ENCODE measurements at regions not wholly inside any gene's neighbourhood (a gene's known extent, or its start where the extent isn't known, plus 50 kb on each side); places are given as distances from the start of the nearest gene placed in this dataset.
"Not testable (repeated sequence)": the region's sequence is repeated elsewhere in the genome, so short reads cannot be mapped to it uniquely, and the experiment has no call there.

DNA sequence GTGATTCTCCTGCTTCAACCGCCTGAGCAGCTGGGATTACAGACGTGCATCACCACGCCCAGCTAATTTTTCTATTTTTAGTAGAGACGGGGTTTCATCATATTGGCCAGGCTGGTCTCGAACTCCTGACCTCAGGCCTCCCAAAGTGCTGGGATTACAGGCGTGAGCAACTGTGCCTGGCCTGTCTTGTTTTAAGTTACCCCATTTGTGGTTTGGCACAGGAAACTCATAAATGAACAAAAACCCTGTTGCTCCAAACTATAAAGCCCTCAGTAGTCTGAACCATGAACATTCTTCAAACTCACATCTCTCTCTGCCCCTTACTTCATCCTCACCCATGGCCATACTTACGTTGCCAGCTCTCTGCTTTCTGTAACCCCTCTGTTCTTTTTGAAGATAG is 61.7 kb downstream of the RHOU start:
- H3K4me3 ChIP-seq (ENCODE audit: low read length); intact Hi-C loops (cut with DNase I); H3K27ac ChIP-seq (ENCODE audit: low read length); H3K4me1 ChIP-seq (ENCODE audit: control insufficient read depth, insufficient read depth, low read length); H3K9me3 ChIP-seq (ENCODE audit: control insufficient read depth, low read length); H3K27me3 ChIP-seq (ENCODE audit: control insufficient read depth, insufficient read depth); ATAC-seq; DNase-seq: not testable (repeated sequence)
- WGBS = 86% methylated on average over 7 of the region's 7 CpGs

DNA sequence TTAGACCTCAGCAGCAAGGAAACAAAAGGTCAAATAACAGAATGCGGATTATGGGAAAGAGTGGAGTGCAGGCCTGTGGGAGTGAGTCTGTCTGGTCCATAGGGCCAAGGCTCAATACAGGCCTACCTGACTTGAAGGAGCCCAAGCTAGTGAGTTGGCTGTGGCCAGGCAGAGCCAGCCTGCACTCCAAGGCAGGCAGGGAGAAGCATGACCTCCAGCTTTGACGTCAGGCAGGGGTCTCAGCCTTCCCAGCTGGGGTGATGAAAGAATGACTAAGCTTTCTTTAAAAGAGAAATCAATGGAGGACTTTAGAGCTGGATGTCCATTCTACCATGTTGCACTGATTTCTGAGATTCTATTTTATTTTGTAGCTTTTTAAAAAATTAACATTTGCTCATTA is 62.8 kb downstream of the RHOU start:
- H3K27me3 ChIP-seq (ENCODE audit: control insufficient read depth, insufficient read depth) = no peaks in the 10 kb centered on the region
- 76% methylated on average over 2 of the region's 2 CpGs for WGBS
- H3K4me1 ChIP-seq (ENCODE audit: control insufficient read depth, insufficient read depth, low read length) = no peaks in the 10 kb centered on the region
- intact Hi-C loops (cut with DNase I) = no loop called here
- no peaks in the 10 kb centered on the region for H3K9me3 ChIP-seq (ENCODE audit: control insufficient read depth, low read length)
- DNase-seq (no peak), ATAC-seq (no peak)
- no peak overlapping the region for H3K27ac ChIP-seq (ENCODE audit: low read length)
- H3K4me3 ChIP-seq (ENCODE audit: low read length) = no peak overlapping the region

DNA sequence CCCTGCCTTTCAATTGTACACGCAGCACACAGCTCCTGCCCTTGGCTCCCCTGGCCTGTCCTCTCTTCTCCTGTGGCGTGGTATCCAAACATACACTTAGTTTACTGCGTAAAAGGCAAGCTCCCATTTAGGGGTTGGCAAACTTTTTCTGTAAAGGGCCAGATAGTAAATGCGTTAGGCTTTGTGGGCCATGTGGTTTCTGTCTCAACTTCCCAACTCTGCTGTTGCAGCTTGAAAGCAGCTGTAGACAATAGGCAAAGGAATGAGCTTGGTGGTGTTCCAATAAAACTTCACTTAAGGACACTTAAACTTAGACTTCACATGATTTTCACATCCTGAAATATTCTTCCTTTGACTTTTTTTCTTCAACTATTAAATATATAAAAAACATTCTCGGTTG is 63.3 kb downstream of the RHOU start:
- H3K27ac ChIP-seq (ENCODE audit: low read length) = no peak overlapping the region
- H3K4me3 ChIP-seq (ENCODE audit: low read length) = no peak overlapping the region
- H3K27me3 ChIP-seq (ENCODE audit: control insufficient read depth, insufficient read depth) = no peaks in the 10 kb centered on the region
- no peak for ATAC-seq
- 73% methylated on average over 5 of the region's 5 CpGs for WGBS
- intact Hi-C loops (cut with DNase I) = no loop called here
- no peaks in the 10 kb centered on the region for H3K9me3 ChIP-seq (ENCODE audit: control insufficient read depth, low read length)
- H3K4me1 ChIP-seq (ENCODE audit: control insufficient read depth, insufficient read depth, low read length) = no peaks in the 10 kb centered on the region
- no peak for DNase-seq

DNA sequence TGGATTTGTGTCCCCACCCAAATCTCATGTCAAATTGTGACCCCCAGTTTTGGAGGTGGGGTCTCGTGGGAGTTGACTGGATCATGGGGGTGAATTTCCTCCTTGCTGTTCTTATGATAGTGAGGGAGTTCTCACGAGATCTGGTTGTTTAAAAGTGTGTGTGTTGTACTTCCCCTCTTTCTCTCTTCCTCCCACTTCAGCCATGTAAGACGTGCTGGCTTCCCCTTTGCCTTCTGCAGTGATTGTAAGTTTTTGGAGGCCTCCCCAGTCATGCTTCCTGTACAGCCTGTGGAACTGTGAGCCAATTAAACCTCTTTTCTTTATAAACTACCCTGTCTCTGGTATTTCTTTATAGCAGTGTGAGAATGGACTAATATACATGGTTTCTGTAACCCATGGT is 64.6 kb downstream of the RHOU start:
- H3K4me3 ChIP-seq (ENCODE audit: low read length) = no peak overlapping the region
- 44% methylated on average over 3 of the region's 3 CpGs for WGBS
- ATAC-seq = no peak
- H3K4me1 ChIP-seq (ENCODE audit: control insufficient read depth, insufficient read depth, low read length) = no peaks in the 10 kb centered on the region
- H3K9me3 ChIP-seq (ENCODE audit: control insufficient read depth, low read length) = no peaks in the 10 kb centered on the region
- no peak for DNase-seq
- no peaks in the 10 kb centered on the region for H3K27me3 ChIP-seq (ENCODE audit: control insufficient read depth, insufficient read depth)
- intact Hi-C loops (cut with DNase I) = loop anchor here in 1 of 4 donors (10.0 kb wide), 1 partner anchor 55 kb away; no protein-coding TSS in a partner anchor
- no peak overlapping the region for H3K27ac ChIP-seq (ENCODE audit: low read length)

DNA sequence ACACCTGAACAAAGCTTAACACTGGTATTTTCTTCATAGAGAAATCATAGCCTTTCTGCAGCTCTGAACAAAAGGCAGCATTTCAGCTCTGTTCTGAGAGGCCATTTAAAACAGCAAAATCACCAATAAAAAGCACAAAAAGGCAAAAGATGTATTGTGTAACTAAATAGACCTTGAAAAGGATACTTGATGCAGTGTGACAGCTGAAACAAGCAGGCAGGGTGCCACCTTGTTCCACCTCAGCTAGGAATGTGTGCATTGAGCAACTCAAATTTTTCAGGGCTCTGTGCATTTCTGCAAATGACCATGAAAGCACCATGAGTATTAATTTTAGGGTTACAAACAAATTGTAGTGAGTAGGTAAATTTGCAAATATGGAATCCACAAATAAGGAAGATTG is 65.8 kb downstream of the RHOU start:
- H3K9me3 ChIP-seq (ENCODE audit: control insufficient read depth, low read length) = no peaks in the 10 kb centered on the region
- no peaks in the 10 kb centered on the region for H3K27me3 ChIP-seq (ENCODE audit: control insufficient read depth, insufficient read depth)
- DNase-seq = no peak
- no peak overlapping the region for H3K4me3 ChIP-seq (ENCODE audit: low read length)
- ATAC-seq = no peak
- intact Hi-C loops (cut with DNase I) = loop anchor here in 1 of 4 donors (10.0 kb wide), 1 partner anchor 56 kb away; no protein-coding TSS in a partner anchor
- H3K4me1 ChIP-seq (ENCODE audit: control insufficient read depth, insufficient read depth, low read length) = no peaks in the 10 kb centered on the region
- H3K27ac ChIP-seq (ENCODE audit: low read length) = no peak overlapping the region

DNA sequence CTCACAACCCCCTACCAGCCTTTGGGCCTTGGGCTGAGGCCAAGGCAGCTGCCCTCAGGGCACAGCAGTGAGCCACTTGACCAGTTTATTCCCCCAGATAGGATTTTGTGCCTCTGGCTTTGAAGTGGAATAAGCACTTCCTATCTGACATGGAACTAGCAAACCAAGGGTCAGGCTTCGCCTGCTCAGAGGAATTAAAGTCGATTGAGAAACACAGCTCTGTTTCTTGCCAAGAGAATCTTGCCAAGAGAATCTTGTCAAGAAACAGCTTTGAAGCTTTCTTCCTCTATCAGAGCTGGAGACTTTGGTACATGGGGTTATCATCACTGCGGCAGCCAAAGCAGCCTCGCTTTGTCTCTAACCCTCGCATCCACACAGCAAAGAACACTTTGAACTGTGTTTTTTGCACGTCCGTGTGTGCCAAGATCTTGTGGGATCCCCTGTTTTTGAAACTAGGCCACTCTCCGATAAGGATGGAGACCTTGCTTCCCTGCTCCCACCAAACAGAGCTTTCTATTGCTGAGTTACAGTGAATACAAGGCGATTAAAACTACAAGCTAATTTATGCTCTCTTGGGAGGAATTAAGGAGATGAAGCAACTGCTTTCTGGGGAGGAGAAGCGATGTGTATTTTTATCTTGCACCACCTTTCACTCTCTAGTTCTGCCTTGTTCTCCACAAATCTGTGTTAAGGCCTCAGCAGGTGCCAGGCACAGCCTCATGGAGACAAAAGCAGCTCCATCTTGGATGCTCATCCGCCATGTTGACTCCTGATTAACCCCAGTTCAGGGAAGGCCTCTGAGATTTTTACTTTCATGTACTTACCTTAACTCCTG is 67.3 kb downstream of the RHOU start:
- Histone ChIP-seq H3K9me3 (ENCODE audit: control insufficient read depth, low read length) (no peaks in the 10 kb centered on the region), H3K27me3 (ENCODE audit: control insufficient read depth, insufficient read depth) (no peaks in the 10 kb centered on the region), H3K4me3 (ENCODE audit: low read length) (no peak overlapping the region), H3K27ac (ENCODE audit: low read length) (no peak overlapping the region), H3K4me1 (ENCODE audit: control insufficient read depth, insufficient read depth, low read length) (no peaks in the 10 kb centered on the region)
- ATAC-seq (peak; percentile 94), DNase-seq (peak; percentile 62 to 86 (median 65))
- intact Hi-C loops (cut with DNase I) = loop anchor here in 1 of 4 donors (10.0 kb wide), 1 partner anchor 58 kb away; no protein-coding TSS in a partner anchor
- WGBS = 35% methylated on average over 11 of the region's 11 CpGs

DNA sequence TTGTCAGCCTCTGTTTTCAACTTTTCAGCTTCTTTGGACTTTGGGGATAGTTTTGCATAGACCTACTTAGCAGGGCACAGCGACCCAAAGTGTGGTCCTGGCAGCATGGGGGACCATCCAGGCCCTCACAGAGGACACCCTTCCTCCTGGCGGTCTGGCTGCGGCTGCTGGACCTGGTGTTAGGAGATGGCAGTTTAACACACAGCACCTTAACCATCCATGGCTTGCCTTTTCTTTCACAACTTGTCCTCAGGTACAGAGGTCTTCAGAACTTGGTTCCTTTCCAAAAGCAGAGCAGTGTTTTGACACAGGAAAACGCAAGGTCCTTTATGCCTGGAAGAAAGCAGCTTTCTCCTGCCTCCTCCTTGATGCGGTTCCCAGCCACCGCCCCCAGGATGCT is 68.1 kb downstream of the RHOU start:
- Histone ChIP-seq H3K4me3 (ENCODE audit: low read length) (no peak overlapping the region), H3K27me3 (ENCODE audit: control insufficient read depth, insufficient read depth) (no peaks in the 10 kb centered on the region), H3K9me3 (ENCODE audit: control insufficient read depth, low read length) (no peaks in the 10 kb centered on the region), H3K27ac (ENCODE audit: low read length) (no peak overlapping the region), H3K4me1 (ENCODE audit: control insufficient read depth, insufficient read depth, low read length) (no peaks in the 10 kb centered on the region)
- ATAC-seq (no peak), DNase-seq (no peak)
- intact Hi-C loops (cut with DNase I) = loop anchor here in 1 of 4 donors (10.0 kb wide), 1 partner anchor 59 kb away; no protein-coding TSS in a partner anchor
- WGBS = 94% methylated on average over 6 of the region's 6 CpGs

DNA sequence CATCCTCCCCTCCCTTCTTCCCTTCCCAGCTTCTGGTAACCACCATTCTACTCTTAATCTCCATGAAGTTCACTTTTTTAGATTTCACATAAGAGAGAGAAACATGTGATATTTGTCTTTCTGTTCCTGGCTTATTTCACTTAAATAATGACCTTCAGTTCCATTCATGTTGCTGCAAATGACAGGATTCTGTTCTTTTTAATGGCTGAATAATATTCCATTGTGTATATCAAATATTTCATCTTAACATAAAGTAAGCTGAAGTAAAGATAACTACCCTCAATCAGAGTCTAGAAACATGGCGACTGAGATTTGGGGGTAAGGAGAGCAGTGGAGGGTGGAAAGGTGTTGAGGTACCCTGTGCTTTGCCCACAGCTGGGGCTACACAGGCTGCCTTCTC is 68.9 kb downstream of the RHOU start:
- 95% methylated on average over 1 of the region's 1 CpG for WGBS
- Histone ChIP-seq H3K27ac (ENCODE audit: low read length) (no peak overlapping the region), H3K4me1 (ENCODE audit: control insufficient read depth, insufficient read depth, low read length) (no peaks in the 10 kb centered on the region), H3K4me3 (ENCODE audit: low read length) (no peak overlapping the region), H3K27me3 (ENCODE audit: control insufficient read depth, insufficient read depth) (no peaks in the 10 kb centered on the region), H3K9me3 (ENCODE audit: control insufficient read depth, low read length) (no peaks in the 10 kb centered on the region)
- DNase-seq (no peak), ATAC-seq (no peak)
- intact Hi-C loops (cut with DNase I) = loop anchor here in 1 of 4 donors (10.0 kb wide), 1 partner anchor 59 kb away; no protein-coding TSS in a partner anchor

DNA sequence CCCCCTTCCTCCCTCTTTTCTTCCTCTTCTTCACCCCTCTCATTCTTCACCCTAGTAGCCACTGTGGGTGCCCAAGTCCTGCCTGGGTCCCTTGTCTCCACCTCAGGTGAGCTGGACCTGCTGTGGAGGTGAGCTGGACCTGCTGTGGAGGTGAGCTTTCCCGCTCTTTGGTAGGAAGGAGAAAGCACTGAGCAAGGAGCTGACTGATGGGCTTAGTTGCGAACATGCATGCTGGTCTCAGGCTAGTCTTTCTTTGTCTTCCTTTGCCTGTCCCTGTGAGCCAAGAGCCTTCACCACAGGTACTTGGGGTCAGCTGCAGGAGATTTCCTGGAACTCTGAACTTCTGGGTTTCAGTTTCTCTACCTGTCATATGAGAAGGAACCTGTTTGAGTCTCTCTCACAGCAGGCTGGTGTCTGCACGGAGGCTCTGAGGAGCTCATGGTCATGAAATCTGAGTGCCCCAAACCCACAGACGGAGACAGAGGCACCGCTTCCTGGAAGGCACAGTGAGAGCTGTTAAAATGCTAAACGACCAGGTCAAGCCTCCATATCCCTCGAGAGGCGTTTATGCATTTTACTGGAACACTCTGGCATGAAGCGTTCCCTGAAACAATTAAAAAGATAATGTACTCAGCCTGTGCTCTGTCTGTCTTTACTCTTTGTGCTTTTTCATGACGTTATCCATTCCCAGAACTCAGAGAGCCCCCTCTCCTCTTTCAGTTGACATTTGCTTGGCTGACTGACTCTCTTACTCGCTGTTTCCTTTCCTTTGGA is 69.5 kb downstream of the RHOU start:
- H3K27ac ChIP-seq (ENCODE audit: low read length) = no peak overlapping the region
- 33% methylated on average over 11 of the region's 11 CpGs for WGBS
- H3K4me3 ChIP-seq (ENCODE audit: low read length) = no peak overlapping the region
- H3K4me1 ChIP-seq (ENCODE audit: control insufficient read depth, insufficient read depth, low read length) = no peaks in the 10 kb centered on the region
- no peak for DNase-seq
- intact Hi-C loops (cut with DNase I) = loop anchor here in 1 of 4 donors (10.0 kb wide), 1 partner anchor 60 kb away; no protein-coding TSS in a partner anchor
- peak; percentile 25 to 51 for ATAC-seq
- no peaks in the 10 kb centered on the region for H3K27me3 ChIP-seq (ENCODE audit: control insufficient read depth, insufficient read depth)
- H3K9me3 ChIP-seq (ENCODE audit: control insufficient read depth, low read length) = no peaks in the 10 kb centered on the region

DNA sequence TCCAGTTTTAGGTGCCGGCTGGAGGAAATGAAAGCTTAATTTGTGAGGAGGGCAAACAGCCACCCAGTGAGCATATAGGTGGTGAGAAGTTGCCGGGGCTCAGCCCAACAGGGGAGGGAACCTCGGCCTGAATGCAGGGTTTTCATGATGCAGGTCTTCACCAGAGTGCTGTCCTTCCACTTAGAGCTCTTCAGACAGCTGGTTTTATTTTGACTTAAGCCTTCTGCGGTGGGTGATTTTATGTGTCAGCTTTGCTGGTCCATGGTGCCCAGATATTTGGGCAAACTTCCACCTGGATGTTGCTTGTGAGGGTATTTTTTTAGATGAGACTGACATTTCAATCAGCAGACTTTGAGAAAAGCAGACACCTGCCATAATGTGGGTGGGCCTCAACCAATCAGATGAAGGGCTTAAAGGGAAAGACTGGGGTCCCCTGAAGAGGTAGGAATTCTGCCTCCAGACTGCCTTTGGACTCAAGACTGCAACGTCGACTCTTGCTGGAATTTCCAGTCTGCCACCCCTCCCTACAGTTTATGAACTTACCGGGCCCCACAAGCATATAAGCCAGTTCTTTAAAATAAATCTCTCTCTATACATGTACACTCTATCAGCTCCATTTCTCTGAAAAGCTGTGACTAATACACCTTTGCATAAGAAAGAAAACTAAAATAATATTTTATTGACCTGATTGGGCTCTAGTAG is 72.8 kb downstream of the RHOU start:
- ATAC-seq = no peak
- Histone ChIP-seq H3K27me3 (ENCODE audit: control insufficient read depth, insufficient read depth) (no peaks in the 10 kb centered on the region), H3K4me1 (ENCODE audit: control insufficient read depth, insufficient read depth, low read length) (no peaks in the 10 kb centered on the region), H3K27ac (ENCODE audit: low read length) (no peak overlapping the region), H3K9me3 (ENCODE audit: control insufficient read depth, low read length) (no peaks in the 10 kb centered on the region), H3K4me3 (ENCODE audit: low read length) (no peak overlapping the region)
- intact Hi-C loops (cut with DNase I) = loop anchor here in 1 of 4 donors (10.0 kb wide), 1 partner anchor 63 kb away; no protein-coding TSS in a partner anchor
- 91% methylated on average over 7 of the region's 7 CpGs for WGBS
- no peak for DNase-seq

All from right cardiac atrium (tissue), 5 donors.